ENCODE measurements at regions not wholly inside any gene's neighbourhood (a gene's known extent, or its start where the extent isn't known, plus 50 kb on each side); places are given as distances from the start of the nearest gene placed in this dataset.

DNA sequence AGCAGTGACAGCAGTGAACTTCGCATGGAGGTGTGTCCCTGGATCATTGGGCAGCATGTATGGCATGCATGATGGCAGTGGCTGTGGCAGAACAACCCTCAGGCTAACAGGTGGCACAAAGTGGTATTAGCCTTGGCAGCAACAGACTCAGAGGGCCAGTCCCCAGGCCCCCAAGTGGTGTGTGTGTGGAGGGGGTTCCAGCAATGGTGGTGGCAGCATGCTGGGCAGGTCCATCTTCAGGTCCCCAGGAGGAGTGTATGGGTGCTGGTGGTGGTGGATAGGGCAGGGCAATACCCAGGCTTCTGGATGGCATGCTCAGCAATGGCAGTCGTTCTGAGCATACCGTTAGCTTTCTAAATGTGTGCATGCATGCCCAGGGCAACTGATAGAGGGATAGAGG lies 923.7 kb downstream of the PDHA2 start:
- Histone ChIP-seq H3K36me3 (ENCODE audit: control insufficient read depth, insufficient read depth, low read length) (no peaks in the 10 kb centered on the region), H3K27me3 (replicated peaks; ENCODE audit: control insufficient read depth, insufficient read depth, low read length) (no peaks in the 10 kb centered on the region), H3K4me3 (replicated peaks; ENCODE audit: low read depth, low read length) (no peak overlapping the region)
- DNase-seq (ENCODE audit: extremely low read depth, insufficient read length) = no peak
- TF ChIP-seq, protein P1, sequence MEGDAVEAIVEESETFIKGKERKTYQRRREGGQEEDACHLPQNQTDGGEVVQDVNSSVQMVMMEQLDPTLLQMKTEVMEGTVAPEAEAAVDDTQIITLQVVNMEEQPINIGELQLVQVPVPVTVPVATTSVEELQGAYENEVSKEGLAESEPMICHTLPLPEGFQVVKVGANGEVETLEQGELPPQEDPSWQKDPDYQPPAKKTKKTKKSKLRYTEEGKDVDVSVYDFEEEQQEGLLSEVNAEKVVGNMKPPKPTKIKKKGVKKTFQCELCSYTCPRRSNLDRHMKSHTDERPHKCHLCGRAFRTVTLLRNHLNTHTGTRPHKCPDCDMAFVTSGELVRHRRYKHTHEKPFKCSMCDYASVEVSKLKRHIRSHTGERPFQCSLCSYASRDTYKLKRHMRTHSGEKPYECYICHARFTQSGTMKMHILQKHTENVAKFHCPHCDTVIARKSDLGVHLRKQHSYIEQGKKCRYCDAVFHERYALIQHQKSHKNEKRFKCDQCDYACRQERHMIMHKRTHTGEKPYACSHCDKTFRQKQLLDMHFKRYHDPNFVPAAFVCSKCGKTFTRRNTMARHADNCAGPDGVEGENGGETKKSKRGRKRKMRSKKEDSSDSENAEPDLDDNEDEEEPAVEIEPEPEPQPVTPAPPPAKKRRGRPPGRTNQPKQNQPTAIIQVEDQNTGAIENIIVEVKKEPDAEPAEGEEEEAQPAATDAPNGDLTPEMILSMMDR (IDR thresholded peaks at IDR 0.05; ENCODE audit: insufficient read depth, low read length, poor library complexity, severe bottlenecking) = no peak

DNA sequence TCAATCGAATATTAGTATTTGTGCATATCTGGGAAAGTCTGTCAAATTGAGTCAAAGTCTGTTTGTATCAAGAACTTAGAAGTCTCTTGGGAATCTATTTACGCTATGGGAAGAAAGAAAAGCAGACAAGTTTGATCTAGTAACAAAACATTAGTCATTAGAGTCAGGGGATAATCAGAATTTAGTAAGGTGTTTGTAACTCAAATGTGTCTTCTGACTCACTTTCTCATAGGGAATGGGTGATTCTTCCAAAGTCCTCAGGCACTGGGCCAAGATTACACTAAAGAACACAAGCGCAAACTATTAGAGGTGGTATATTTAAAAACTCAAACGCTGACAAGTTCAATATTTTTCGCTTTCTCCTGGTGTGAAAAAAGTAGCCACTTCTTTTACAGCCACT lies 926.5 kb downstream of the PDHA2 start:
- DNase-seq (ENCODE audit: extremely low read depth, insufficient read length) = no peak
- H3K27me3 ChIP-seq (replicated peaks; ENCODE audit: control insufficient read depth, insufficient read depth, low read length) = no peaks in the 10 kb centered on the region
- no peaks in the 10 kb centered on the region for H3K36me3 ChIP-seq (ENCODE audit: control insufficient read depth, insufficient read depth, low read length)
- H3K4me3 ChIP-seq (replicated peaks; ENCODE audit: low read depth, low read length) = no peak overlapping the region
- TF ChIP-seq, protein P1 (IDR thresholded peaks at IDR 0.05; ENCODE audit: insufficient read depth, low read length, poor library complexity, severe bottlenecking) = no peak

DNA sequence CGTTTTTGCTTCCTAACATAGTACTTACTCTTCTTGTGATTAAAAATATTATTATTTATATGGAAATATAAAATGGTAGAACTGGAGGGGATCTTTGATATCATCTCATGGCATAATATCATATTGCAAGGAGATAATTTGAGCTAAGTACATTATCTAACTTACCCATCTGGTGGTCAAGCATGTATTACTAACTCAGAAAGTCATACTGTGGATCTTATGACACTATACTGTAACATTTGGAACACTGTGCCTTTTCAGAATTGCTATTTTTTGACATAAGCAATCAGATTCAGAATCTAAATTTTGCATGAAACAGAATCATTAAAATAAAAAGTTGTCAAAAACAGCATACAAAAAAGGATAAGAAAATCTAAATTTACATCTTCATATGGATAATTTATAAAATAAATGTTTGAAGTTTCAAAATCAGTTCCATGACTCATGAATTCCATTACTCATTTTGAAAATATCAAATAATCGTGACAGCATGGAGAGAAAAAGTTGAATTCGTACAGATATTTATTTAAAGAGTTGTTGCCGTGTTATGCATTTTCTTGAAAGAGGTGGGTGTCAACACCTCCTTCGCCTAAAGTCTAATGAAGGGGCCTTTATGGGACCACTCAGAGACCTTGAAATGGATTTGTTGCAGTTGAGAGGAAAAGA lies 928.1 kb downstream of the PDHA2 start:
- H3K27me3 ChIP-seq (replicated peaks; ENCODE audit: control insufficient read depth, insufficient read depth, low read length) = no peaks in the 10 kb centered on the region
- no peak for DNase-seq (ENCODE audit: extremely low read depth, insufficient read length)
- TF ChIP-seq, protein P1 (IDR thresholded peaks at IDR 0.05; ENCODE audit: insufficient read depth, low read length, poor library complexity, severe bottlenecking) = no peak
- no peaks in the 10 kb centered on the region for H3K36me3 ChIP-seq (ENCODE audit: control insufficient read depth, insufficient read depth, low read length)
- no peak overlapping the region for H3K4me3 ChIP-seq (replicated peaks; ENCODE audit: low read depth, low read length)

DNA sequence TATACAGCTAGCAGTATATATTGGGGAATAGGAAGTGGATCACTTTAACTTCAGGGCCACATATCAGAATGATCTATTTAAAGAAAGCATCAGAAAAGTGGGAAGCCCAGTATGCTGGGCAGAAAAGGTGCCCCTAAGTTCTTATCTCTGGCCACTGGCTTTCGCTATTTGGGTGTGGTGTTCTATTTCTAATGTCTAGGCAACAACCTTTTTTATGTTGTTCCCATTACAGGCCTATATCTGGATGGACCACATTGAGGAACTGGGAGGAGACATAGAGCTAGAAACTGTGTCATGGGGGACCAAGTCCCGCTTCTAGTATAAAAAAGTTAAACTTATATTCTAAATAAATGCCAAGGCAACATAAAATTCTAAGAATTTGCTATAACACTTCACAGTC lies 935.6 kb downstream of the PDHA2 start:
- TF ChIP-seq, protein P1 (IDR thresholded peaks at IDR 0.05; ENCODE audit: insufficient read depth, low read length, poor library complexity, severe bottlenecking) = no peak
- H3K27me3 ChIP-seq (replicated peaks; ENCODE audit: control insufficient read depth, insufficient read depth, low read length) = no peaks in the 10 kb centered on the region
- no peaks in the 10 kb centered on the region for H3K36me3 ChIP-seq (ENCODE audit: control insufficient read depth, insufficient read depth, low read length)
- no peak for DNase-seq (ENCODE audit: extremely low read depth, insufficient read length)
- H3K4me3 ChIP-seq (replicated peaks; ENCODE audit: low read depth, low read length) = no peak overlapping the region

DNA sequence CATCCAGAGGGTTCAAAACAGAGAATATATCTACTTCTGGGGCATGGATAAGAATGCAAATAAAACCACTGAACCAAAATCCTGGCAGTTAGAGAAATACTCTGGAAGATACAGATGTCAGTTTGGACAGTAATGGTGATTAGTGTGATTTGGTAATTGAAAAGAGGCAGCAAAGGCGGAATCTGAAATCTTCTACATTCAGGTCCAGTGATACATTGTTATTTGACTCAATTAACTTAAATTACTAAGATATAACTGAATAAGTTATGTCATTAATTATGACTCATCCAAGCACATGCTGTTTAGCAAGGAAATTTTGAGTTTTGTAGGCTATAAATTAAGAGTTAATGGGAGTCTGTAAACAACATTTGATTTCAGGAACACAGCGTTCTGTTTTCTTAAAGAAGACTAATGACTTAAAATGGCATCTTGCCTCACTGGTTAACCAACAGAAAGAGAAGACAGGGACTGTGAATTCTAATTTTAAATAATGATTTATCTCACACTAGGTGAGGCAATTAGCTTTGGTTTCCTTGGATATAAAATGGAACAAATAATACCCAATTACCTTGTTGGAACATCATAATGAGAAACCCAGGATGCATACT lies 937.1 kb downstream of the PDHA2 start:
- H3K36me3 ChIP-seq (ENCODE audit: control insufficient read depth, insufficient read depth, low read length) = no peaks in the 10 kb centered on the region
- no peak for DNase-seq (ENCODE audit: extremely low read depth, insufficient read length)
- TF ChIP-seq, protein P1 (IDR thresholded peaks at IDR 0.05; ENCODE audit: insufficient read depth, low read length, poor library complexity, severe bottlenecking) = no peak
- no peaks in the 10 kb centered on the region for H3K27me3 ChIP-seq (replicated peaks; ENCODE audit: control insufficient read depth, insufficient read depth, low read length)
- H3K4me3 ChIP-seq (replicated peaks; ENCODE audit: low read depth, low read length) = no peak overlapping the region

Data from GM06990 (cell line).